HL-60 (cell line): ENCODE measurements at regions not wholly inside any gene's neighbourhood (a gene's known extent, or its start where the extent isn't known, plus 50 kb on each side); places are given as distances from the start of the nearest gene placed in this dataset.

Experiments used
- DNase-seq, 2 experiments: peaks; one replicate each; pipeline ENCODE4 v3.0.0-alpha.2; 2010 to 2020; ENCODE audit warnings: low read depth in 1 of 2, low spot score in 1 of 2
- H3K27ac ChIP-seq: fragments of 250-450 bp; sonication (Bioruptor Pico); replicated peaks from 2 replicates; pipeline ENCODE4 v1.5.1; 2020; ENCODE audit warnings: mild to moderate bottlenecking, moderate library complexity
- H3K27me3 ChIP-seq: fragments of 250-450 bp; sonication (Bioruptor Pico); 2 replicates; pipeline ENCODE4 v1.5.1; 2021; ENCODE audit warnings: mild to moderate bottlenecking, moderate library complexity; ENCODE audit not compliant: insufficient read depth, poor library complexity, severe bottlenecking
- H3K4me3 ChIP-seq: replicated peaks from 2 replicates; pipeline ENCODE4 v1.5.1; 2011; ENCODE audit warnings: mild to moderate bottlenecking, control low read depth, low read length; ENCODE audit not compliant: insufficient read depth
- GABPA ChIP-seq: IDR thresholded peaks from 2 replicates; pipeline ENCODE4 v1.6.1; 2012; ENCODE audit warnings: low read depth
- POLR2AphosphoS5 ChIP-seq: IDR thresholded peaks from 2 replicates; pipeline ENCODE4 v1.6.1; 2012; ENCODE audit warnings: low read depth
- SPI1 ChIP-seq: IDR thresholded peaks from 2 replicates; pipeline ENCODE4 v1.6.1; 2012; ENCODE audit warnings: low read depth, mild to moderate bottlenecking, borderline replicate concordance
- TF ChIP-seq, protein P1 (sequence below): IDR thresholded peaks from 2 replicates; pipeline ENCODE4 v1.6.1; 2012; ENCODE audit warnings: low read depth; ENCODE audit not compliant: insufficient replicate concordance
- TF ChIP-seq, protein P2 (sequence below): IDR thresholded peaks from one replicate; pipeline ENCODE4 v1.5.1; 2011; ENCODE audit warnings: low read length, control low read depth, inconsistent platforms; ENCODE audit not compliant: insufficient read depth

DNA sequence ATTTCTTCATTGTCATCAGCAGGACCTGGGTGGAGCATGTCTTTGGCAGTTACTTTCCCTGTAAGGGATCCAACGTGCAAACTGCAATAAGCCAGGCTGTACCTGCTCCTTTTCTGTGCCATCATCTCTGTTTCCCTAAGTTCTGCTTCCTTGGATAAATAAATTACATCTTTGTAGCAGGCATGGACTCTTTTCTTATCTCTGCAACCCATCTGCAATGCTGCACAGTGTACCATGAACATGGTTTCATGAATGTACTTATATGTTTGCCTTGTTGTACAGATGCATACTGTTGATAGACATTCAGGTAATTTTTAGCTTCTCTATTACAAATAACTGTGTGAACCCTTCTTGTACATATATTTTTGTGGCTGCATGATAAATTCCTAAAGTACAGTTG, 616.7 kb upstream of the PIK3C3 start:
- Histone ChIP-seq H3K27ac (no peak overlapping the region), H3K4me3 (no peak overlapping the region), H3K27me3 (no peaks in the 10 kb centered on the region)
- DNase-seq: no peak
- TF ChIP-seq GABPA (no peak), SPI1 (no peak)
- TF ChIP-seq, protein P1, sequence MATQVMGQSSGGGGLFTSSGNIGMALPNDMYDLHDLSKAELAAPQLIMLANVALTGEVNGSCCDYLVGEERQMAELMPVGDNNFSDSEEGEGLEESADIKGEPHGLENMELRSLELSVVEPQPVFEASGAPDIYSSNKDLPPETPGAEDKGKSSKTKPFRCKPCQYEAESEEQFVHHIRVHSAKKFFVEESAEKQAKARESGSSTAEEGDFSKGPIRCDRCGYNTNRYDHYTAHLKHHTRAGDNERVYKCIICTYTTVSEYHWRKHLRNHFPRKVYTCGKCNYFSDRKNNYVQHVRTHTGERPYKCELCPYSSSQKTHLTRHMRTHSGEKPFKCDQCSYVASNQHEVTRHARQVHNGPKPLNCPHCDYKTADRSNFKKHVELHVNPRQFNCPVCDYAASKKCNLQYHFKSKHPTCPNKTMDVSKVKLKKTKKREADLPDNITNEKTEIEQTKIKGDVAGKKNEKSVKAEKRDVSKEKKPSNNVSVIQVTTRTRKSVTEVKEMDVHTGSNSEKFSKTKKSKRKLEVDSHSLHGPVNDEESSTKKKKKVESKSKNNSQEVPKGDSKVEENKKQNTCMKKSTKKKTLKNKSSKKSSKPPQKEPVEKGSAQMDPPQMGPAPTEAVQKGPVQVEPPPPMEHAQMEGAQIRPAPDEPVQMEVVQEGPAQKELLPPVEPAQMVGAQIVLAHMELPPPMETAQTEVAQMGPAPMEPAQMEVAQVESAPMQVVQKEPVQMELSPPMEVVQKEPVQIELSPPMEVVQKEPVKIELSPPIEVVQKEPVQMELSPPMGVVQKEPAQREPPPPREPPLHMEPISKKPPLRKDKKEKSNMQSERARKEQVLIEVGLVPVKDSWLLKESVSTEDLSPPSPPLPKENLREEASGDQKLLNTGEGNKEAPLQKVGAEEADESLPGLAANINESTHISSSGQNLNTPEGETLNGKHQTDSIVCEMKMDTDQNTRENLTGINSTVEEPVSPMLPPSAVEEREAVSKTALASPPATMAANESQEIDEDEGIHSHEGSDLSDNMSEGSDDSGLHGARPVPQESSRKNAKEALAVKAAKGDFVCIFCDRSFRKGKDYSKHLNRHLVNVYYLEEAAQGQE: no peak
- TF ChIP-seq, protein P2, sequence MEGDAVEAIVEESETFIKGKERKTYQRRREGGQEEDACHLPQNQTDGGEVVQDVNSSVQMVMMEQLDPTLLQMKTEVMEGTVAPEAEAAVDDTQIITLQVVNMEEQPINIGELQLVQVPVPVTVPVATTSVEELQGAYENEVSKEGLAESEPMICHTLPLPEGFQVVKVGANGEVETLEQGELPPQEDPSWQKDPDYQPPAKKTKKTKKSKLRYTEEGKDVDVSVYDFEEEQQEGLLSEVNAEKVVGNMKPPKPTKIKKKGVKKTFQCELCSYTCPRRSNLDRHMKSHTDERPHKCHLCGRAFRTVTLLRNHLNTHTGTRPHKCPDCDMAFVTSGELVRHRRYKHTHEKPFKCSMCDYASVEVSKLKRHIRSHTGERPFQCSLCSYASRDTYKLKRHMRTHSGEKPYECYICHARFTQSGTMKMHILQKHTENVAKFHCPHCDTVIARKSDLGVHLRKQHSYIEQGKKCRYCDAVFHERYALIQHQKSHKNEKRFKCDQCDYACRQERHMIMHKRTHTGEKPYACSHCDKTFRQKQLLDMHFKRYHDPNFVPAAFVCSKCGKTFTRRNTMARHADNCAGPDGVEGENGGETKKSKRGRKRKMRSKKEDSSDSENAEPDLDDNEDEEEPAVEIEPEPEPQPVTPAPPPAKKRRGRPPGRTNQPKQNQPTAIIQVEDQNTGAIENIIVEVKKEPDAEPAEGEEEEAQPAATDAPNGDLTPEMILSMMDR: no peak

DNA sequence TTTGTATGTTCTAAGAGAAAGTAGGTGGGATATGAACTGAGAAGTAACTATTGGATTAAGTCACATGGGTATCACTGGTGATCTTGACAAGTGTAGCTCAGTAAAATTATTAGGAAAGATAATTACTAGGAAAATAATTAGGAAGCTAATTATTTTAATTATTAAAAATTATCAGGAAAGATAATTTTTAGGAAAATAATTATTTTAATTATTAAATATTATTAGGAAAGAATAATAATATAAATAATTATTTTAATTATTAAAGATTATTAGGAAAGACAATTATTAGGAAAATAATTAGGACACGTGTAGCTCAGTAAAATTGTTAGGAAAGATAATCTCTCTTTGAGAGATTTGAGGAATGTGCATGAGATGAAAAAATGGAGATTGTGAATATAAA, 623.4 kb upstream of the PIK3C3 start:
- Histone ChIP-seq H3K27me3 (no peaks in the 10 kb centered on the region), H3K27ac (no peak overlapping the region), H3K4me3 (no peak overlapping the region)
- DNase-seq: no peak
- TF ChIP-seq POLR2AphosphoS5: no peak
- TF ChIP-seq, protein P2: no peak
- no peak for TF ChIP-seq SPI1
- TF ChIP-seq, protein P1: no peak
- TF ChIP-seq GABPA: no peak

DNA sequence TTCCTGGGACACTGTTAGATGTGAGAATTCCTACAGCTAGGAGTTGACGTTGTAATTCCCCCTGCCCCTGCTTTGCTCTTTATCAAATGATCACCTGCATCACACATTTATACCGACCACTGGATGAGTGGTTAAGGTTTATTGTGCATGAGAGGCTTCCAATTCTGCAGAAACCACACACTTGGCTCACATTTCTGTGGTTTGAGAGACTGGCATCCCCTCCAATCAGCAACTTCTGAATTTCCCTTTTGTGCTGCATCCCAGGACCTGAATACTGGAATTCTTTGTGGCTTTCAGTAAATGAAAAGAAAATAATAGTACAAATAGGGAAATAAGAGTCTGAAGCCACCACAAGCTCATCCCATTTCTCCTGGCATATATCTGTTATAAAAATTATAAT, 628.7 kb upstream of the PIK3C3 start:
- no peak overlapping the region for H3K27ac ChIP-seq
- TF ChIP-seq, protein P1: no peak
- TF ChIP-seq GABPA: no peak
- TF ChIP-seq, protein P2: no peak
- TF ChIP-seq POLR2AphosphoS5: no peak
- TF ChIP-seq SPI1: no peak
- DNase-seq: no peak
- no peak overlapping the region for H3K4me3 ChIP-seq
- H3K27me3 ChIP-seq: no peaks in the 10 kb centered on the region
